ENCODE measurements at regions not wholly inside any gene's neighbourhood (a gene's known extent, or its start where the extent isn't known, plus 50 kb on each side); places are given as distances from the start of the nearest gene placed in this dataset.

GRCh38 chr11:127596433-127596832 is 595.9 kb upstream of the KIRREL3 start:
- no peak for TF ChIP-seq CTCF (IDR thresholded peaks at IDR 0.05; ENCODE audit: insufficient read depth, low read depth, low read length)
- no peak for TF ChIP-seq EZH2 (IDR thresholded peaks at IDR 0.05; ENCODE audit: insufficient read depth, low read length)

Data from astrocyte (in vitro differentiated cells and primary cell).